Omental fat pad (tissue), 3 donors: ENCODE measurements at regions not wholly inside any gene's neighbourhood (a gene's known extent, or its start where the extent isn't known, plus 50 kb on each side); places are given as distances from the start of the nearest gene placed in this dataset.

ENCODE experiments used
- ATAC-seq: fragments of 150-250 bp; one replicate; pipeline ENCODE4 v1.9.1; 2016; ENCODE audit warnings: mild to moderate bottlenecking, moderate library complexity; ENCODE audit not compliant: low FRiP score
- DNase-seq: peaks from one replicate; pipeline ENCODE4 v3.0.0-alpha.2; 2019; ENCODE audit warnings: low spot score
- CTCF ChIP-seq, 3 donors: fragments of 450-650 bp; IDR thresholded peaks; one replicate each; pipeline ENCODE4 v1.5.1; 2016 to 2017; ENCODE audit warnings: antibody characterized with exemption in 3 of 3, mild to moderate bottlenecking in 3 of 3, moderate library complexity in 2 of 3

GRCh38 chr7:46131916-46132795, 211.1 kb upstream of the IGFBP3 start:
- DNase-seq: no peak
- no peak for TF ChIP-seq CTCF (IDR thresholded peaks at IDR 0.05)
- no peak for ATAC-seq

GRCh38 chr7:46129831-46130230, 208.8 kb upstream of the IGFBP3 start:
- ATAC-seq (no peak), DNase-seq (no peak)
- TF ChIP-seq CTCF (IDR thresholded peaks at IDR 0.05): no peak

- DNase-seq: no peak
- TF ChIP-seq CTCF (IDR thresholded peaks at IDR 0.05): no peak
- no peak for ATAC-seq
These were observed 206.7 kb upstream of the IGFBP3 start for GRCh38 chr7:46127814-46128213.

GRCh38 chr7:46126675-46127300, 205.7 kb upstream of the IGFBP3 start:
- no peak for TF ChIP-seq CTCF (IDR thresholded peaks at IDR 0.05)
- DNase-seq (no peak), ATAC-seq (no peak)

GRCh38 chr7:46123756-46124343, 202.8 kb upstream of the IGFBP3 start:
- ATAC-seq (no peak), DNase-seq (no peak)
- no peak for TF ChIP-seq CTCF (IDR thresholded peaks at IDR 0.05)

GRCh38 chr7:46115410-46115809, 194.3 kb upstream of the IGFBP3 start:
- DNase-seq: no peak
- ATAC-seq: no peak
- TF ChIP-seq CTCF (IDR thresholded peaks at IDR 0.05): no peak
